ENCODE measurements at regions not wholly inside any gene's neighbourhood (a gene's known extent, or its start where the extent isn't known, plus 50 kb on each side); places are given as distances from the start of the nearest gene placed in this dataset.

- Histone ChIP-seq H3K27me3 (ENCODE audit: insufficient read depth) (no peaks in the 10 kb centered on the region), H4K20me1 (ENCODE audit: insufficient read depth) (no peaks in the 10 kb centered on the region), H3K4me3 (ENCODE audit: low read depth in 2 of 2, low read length in 1 of 2) (no peak overlapping the region), H3K27ac (ENCODE audit: low read depth in 2 of 2, low read length in 1 of 2) (no peak overlapping the region), H3K36me3 (replicated peaks in 1 of 2; ENCODE audit: control insufficient read depth in 1 of 2, insufficient read depth in 2 of 2, low read length in 1 of 2) (no peaks in the 10 kb centered on the region), H3K9me2 (no peaks in the 10 kb centered on the region), H3K4me1 (ENCODE audit: control insufficient read depth in 1 of 2, insufficient read depth in 2 of 2, low read depth in 1 of 2, low read length in 1 of 2) (no peaks in the 10 kb centered on the region), H3K9me3 (no peaks in the 10 kb centered on the region), H3F3A (replicated peaks; ENCODE audit: insufficient read depth) (no peaks in the 10 kb centered on the region), H3K79me2 (ENCODE audit: insufficient read depth) (no peaks in the 10 kb centered on the region), H3K9ac (no peak overlapping the region), H2AFZ (ENCODE audit: low read depth) (no peak overlapping the region), H3K4me2 (no peak overlapping the region)
- DNase-seq: no peak
- CTCF ChIA-PET: no interaction called here
- TF ChIP-seq TAF1 (IDR thresholded peaks at IDR 0.05; ENCODE audit: borderline replicate concordance, low read depth, low read length) (no peak), TCF12 (IDR thresholded peaks at IDR 0.05) (no peak), NRF1 (IDR thresholded peaks at IDR 0.05; ENCODE audit: low read depth, low read length) (no peak), EP300 (IDR thresholded peaks at IDR 0.05; ENCODE audit: borderline replicate concordance in 1 of 2, low read depth in 1 of 2, low read length in 1 of 2) (no peak), IRF3 (IDR thresholded peaks at IDR 0.05; ENCODE audit: low read depth, low read length) (no peak), YY1 (IDR thresholded peaks at IDR 0.05; ENCODE audit: low read depth) (no peak), USF2 (IDR thresholded peaks at IDR 0.05; ENCODE audit: borderline replicate concordance, low read depth, low read length) (no peak), FOXJ3 (CRISPR knock-in tag; IDR thresholded peaks at IDR 0.05) (no peak), USF1 (IDR thresholded peaks at IDR 0.05; ENCODE audit: borderline replicate concordance, low read depth) (no peak), NFIC (IDR thresholded peaks at IDR 0.05; ENCODE audit: borderline replicate concordance) (no peak), PBX3 (IDR thresholded peaks at IDR 0.05) (no peak), FOXM1 (IDR thresholded peaks at IDR 0.05; ENCODE audit: low read depth) (no peak), TEAD4 (IDR thresholded peaks at IDR 0.05; ENCODE audit: borderline replicate concordance, insufficient read depth) (no peak), ZBTB33 (IDR thresholded peaks at IDR 0.05; ENCODE audit: borderline replicate concordance, low read depth) (no peak), RXRA (IDR thresholded peaks at IDR 0.05; ENCODE audit: borderline replicate concordance, low read depth) (no peak), GABPA (IDR thresholded peaks at IDR 0.05; ENCODE audit: low read depth) (no peak), MEF2A (IDR thresholded peaks at IDR 0.05; ENCODE audit: borderline replicate concordance, low read depth) (no peak)
- POLR2A ChIA-PET: no interaction called here
Measured at GRCh38 chr14:48456051-48456450, 780.6 kb upstream of the MDGA2 start.

All from SK-N-SH (cell line).